ENCODE measurements at regions not wholly inside any gene's neighbourhood (a gene's known extent, or its start where the extent isn't known, plus 50 kb on each side); places are given as distances from the start of the nearest gene placed in this dataset.
"Not testable (repeated sequence)": the region's sequence is repeated elsewhere in the genome, so short reads cannot be mapped to it uniquely, and the experiment has no call there.

DNA sequence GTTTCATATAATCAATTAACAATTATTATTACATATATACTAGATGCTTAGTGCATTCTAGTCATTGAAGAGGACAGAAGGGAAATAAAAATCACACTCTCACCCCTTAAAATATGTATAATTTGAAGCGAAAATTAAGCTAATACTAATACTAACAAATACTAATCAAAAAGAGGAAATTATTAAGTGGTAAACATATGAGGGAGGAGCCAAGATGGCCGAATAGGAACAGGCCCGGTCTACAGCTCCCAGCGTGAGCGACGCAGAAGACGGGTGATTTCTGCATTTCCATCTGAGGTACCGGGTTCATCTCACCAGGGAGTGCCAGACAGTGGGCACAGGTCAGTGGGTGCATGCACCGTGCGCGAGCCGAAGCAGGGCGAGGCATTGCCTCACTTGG, 344.2 kb downstream of the RAP2B start:
- H3K9me3 ChIP-seq, H3K27me3 ChIP-seq, H3K4me3 ChIP-seq, DNase-seq, H3K36me3 ChIP-seq: not testable (repeated sequence)

DNA sequence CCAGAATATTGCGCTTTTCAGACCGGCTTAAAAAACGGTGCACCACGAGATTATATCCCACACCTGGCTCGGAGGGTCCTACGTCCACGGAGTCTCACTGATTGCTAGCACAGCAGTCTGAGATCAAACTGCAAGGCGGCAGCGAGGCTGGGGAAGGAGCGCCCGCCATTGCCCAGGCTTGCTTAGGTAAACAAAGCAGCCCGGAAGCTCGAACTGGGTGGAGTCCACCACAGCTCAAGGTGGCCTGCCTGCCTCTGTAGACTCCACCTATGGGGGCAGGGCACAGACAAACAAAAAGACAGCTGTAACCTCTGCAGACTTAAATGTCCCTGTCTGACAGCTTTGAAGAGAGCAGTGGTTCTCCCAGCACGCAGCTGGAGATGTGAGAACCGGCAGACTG, 344.7 kb downstream of the RAP2B start:
- not testable (repeated sequence) for H3K9me3 ChIP-seq, H3K36me3 ChIP-seq, H3K4me3 ChIP-seq, H3K27me3 ChIP-seq, DNase-seq

DNA sequence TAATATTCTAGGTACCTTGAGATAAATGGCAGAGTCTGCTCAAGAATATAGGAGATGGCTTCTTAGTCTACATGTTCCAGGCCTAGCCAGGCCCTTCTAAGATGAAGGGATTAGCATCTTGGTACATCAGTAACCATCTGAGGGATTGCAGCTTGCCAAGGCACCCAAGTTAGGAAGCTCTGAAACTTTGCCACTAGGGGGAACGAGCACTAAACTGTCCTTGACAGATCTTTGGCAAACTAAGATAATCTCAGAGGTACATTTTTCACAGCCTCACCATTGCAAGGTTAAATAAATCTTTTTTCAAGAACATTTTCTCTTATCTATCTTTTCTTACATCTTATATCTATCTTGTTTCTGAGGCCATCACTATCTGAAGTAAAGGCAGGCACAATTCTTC, 351.2 kb downstream of the RAP2B start:
- no peaks in the 10 kb centered on the region for H3K27me3 ChIP-seq
- no peak overlapping the region for H3K4me3 ChIP-seq
- H3K36me3 ChIP-seq: no peaks in the 10 kb centered on the region
- 0 out of 2 replicates have a peak, but pooled peaks cover 2% of the 10 kb centered on the region for H3K9me3 ChIP-seq
- no peak for DNase-seq

DNA sequence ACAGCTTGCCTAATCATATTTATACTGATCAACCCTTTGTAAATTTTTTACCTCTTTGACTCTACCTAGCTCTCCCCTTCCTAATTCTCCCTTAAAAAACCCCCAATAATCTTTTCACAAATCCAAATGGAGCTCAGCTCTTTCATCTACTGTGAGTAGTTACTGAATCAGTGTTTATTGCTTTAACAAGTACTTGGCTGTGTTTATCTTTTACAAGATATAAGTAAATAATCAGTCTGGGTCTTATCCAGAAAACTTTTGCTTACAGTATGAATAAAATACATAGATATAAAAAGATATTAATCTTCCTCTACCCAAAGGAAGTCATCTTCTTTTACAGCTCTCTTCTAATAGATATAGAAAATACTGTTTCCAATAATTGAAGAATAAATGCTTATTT, 366.4 kb downstream of the RAP2B start:
- H3K27me3 ChIP-seq: no peaks in the 10 kb centered on the region
- DNase-seq: no peak
- no peak overlapping the region for H3K4me3 ChIP-seq
- H3K36me3 ChIP-seq: no peaks in the 10 kb centered on the region
- 0 out of 2 replicates have a peak, but pooled peaks cover 2% of the 10 kb centered on the region for H3K9me3 ChIP-seq

DNA sequence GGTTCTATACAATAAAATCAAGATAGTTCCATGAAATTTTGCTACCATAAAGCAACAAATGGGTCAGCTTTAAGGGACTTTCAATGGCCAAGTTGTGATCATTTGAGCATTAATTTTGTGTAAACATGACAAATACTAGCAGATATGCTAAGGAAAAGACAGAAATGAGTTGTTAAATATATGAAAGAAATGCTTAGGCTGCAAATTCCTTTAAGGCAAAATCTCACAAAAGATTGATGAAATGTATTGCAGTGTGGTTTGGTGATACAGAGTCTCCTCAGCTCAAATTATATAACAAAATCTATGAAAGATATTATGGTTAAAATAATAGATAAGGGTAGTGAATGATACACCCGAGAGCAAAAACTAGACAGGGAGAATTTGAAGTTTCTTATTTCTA, 377.2 kb downstream of the RAP2B start:
- H3K9me3 ChIP-seq: no peaks in the 10 kb centered on the region
- H3K36me3 ChIP-seq: no peaks in the 10 kb centered on the region
- no peak overlapping the region for H3K4me3 ChIP-seq
- no peak for DNase-seq
- no peaks in the 10 kb centered on the region; the same call in 1 of the 2 replicates for H3K27me3 ChIP-seq

DNA sequence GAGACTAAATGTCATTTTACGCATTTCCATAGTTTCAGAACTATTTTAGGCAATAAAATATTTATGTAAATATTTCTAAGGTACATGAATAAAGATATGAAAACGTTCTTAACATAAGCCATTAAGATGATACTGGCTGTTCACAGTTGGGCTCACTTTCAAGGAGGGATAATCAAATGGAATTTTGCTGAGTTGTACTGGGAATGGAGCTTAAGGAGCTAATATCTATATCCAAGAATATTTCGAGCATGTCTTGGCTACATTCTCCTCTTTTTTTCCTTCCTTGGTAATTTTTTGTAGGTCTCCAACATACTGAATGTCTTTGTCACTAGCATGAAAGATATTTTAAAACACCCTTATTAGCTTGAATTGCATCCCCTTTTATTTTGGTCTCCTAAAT, 383.4 kb downstream of the RAP2B start:
- peaks cover 3% of the 10 kb centered on the region; the same call in 1 of the 2 replicates for H3K9me3 ChIP-seq
- no peaks in the 10 kb centered on the region for H3K36me3 ChIP-seq
- no peak for DNase-seq
- no peak overlapping the region for H3K4me3 ChIP-seq
- no peaks in the 10 kb centered on the region for H3K27me3 ChIP-seq

DNA sequence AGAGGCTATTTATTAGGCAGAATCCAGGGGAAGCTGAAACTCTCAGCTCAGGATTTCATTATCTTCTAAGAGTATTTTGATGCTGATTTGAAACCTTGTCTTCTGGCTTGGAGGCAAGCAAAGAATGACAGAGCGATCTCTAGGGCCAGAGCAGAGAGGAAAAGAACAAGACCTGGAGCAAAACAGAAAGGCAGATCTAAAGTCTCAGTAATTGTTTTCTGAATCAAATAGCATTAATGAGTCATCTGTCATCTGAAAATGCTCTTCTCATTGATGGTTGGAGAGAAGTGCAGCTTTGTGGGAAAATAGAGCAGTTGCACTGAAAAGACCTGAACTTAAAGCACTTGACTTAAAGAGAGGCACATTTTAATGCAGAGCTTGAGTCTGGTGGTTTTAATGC, 385.9 kb downstream of the RAP2B start:
- no peak for DNase-seq
- H3K4me3 ChIP-seq: no peak overlapping the region
- H3K9me3 ChIP-seq: peaks cover 3% of the 10 kb centered on the region; the same call in 1 of the 2 replicates
- no peaks in the 10 kb centered on the region for H3K36me3 ChIP-seq
- no peaks in the 10 kb centered on the region for H3K27me3 ChIP-seq

DNA sequence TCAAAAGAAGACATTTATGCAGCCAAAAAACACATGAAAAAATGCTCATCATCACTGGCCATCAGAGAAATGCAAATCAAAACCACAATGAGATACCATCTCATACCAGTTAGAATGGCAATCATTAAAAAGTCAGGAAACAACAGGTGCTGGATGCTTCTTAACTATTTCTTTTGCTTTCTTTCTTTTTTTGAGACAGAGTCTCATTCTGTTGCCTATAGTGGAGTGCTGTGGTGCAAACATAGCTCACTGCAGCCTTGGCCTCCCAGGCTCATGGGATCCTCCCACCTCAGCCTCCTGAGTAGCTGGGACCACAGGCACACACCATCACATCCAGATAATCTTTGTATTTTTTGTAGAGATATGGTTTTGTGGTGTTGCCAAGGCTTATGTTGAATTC, 387.7 kb downstream of the RAP2B start:
- not testable (repeated sequence) for H3K9me3 ChIP-seq, H3K4me3 ChIP-seq, H3K27me3 ChIP-seq, H3K36me3 ChIP-seq, DNase-seq

DNA sequence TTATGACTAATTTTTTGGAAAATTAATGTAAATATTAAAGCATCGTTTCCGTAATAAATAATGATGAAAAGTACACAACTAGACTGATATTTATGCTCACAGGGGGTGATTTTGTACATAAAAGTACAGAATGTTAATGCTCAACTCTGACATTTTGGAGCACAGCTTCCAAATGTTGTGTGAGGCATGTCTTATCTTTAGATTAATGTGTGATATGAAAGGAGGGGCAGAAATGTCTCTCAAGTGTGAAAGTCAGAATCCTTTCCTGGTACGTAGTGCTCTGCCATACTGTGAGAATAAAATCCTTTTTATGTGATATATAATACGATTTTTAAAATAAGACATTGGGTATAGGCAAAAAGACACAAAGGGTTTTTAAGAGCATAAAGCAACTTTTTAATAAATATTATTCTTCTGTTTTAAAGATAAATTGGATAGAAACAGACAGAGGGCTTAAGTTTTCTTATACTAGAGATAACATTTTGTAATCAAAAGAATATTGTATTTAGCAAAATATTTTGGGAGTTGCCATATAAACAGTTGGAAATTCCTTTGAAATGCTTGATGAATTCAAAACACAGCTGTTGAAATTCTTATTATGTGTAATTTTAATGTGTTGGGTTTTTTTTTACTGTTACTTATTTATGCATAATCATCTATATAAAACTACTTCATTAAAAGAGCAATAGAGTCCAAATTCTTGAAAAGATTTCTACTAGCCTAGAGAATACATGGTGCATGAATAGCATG, 389.7 kb downstream of the RAP2B start:
- DNase-seq: no peak
- no peak overlapping the region for H3K4me3 ChIP-seq

DNA sequence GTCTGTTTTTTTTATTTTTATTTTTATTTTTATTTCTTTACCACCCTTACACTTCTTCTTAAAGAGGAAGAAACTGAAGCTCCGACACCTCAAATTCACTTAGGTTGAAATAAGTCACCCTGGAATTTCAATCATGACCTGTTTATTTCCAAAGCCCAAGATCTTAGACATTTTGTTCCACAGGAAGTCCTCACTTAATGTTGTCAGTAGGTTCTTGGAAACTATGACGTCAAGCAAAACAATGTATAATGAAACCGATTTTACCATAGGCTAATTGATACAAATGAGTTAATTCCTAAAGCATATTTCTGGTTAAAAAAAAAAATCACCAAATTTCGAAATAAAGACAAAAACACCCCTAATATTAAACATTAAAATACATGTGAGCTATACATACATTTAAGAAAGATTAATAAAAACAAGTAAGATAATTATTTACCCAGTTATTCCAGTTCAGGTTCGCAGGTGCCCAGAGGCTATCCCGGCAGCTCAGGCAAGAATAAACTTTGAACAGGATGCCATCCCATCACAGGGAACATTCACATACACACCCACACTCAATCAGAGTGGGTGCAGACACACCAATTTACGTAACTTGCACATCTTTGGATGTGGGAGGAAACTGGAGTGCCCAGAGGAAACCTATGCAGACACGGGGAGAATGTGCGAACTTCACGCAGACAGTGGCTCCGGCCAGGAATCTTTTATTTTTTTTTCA, 391.0 kb downstream of the RAP2B start:
- no peaks in the 10 kb centered on the region for H3K9me3 ChIP-seq
- DNase-seq: no peak
- no peaks in the 10 kb centered on the region for H3K27me3 ChIP-seq
- H3K4me3 ChIP-seq: no peak overlapping the region
- H3K36me3 ChIP-seq: no peaks in the 10 kb centered on the region

More for the DNA sequence above, 389.7 kb downstream of the RAP2B start:
- Histone ChIP-seq H3K9me3 (no peaks in the 10 kb centered on the region), H3K36me3 (no peaks in the 10 kb centered on the region), H3K27me3 (no peaks in the 10 kb centered on the region)

DNA sequence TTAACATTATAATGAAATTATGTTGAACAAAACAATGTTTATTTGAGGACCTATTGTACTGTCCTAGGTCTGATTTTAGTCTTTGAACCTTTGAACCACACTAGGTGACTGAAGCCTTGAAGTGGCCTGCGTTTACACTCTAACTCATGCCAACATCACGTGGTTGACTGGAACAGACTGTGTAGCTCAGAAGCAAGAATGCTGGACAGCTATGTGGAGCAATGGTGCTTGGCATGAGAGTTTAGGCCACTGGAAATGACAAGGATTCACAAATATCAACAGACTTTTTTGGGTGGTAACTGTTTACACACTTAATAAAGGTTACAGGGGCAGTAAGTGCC, 391.5 kb downstream of the RAP2B start:
- H3K9me3 ChIP-seq: no peaks in the 10 kb centered on the region; the same call in 1 of the 2 replicates
- no peaks in the 10 kb centered on the region for H3K27me3 ChIP-seq
- H3K36me3 ChIP-seq: no peaks in the 10 kb centered on the region
- H3K4me3 ChIP-seq: no peak overlapping the region
- DNase-seq: no peak

DNA sequence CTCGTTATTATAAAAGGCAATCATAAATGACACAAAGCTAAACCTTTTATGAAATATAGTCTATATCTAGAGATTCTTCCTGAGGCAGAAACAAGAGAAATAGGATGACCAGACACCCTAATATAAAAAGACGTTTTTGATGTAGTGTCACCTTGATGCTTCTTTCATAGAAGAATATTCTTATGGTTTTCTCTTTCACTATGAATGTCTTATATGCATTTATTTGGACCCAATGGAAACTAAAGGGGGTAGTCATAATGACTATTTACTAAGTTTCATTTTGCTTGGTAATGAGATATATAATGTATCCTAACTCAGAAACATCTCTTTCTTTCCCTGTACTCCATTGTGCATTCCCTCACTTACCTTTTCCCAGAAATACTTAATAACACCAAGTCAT, 393.9 kb downstream of the RAP2B start:
- no peak for DNase-seq
- Histone ChIP-seq H3K36me3 (no peaks in the 10 kb centered on the region), H3K9me3 (peaks cover 4% of the 10 kb centered on the region)

DNA sequence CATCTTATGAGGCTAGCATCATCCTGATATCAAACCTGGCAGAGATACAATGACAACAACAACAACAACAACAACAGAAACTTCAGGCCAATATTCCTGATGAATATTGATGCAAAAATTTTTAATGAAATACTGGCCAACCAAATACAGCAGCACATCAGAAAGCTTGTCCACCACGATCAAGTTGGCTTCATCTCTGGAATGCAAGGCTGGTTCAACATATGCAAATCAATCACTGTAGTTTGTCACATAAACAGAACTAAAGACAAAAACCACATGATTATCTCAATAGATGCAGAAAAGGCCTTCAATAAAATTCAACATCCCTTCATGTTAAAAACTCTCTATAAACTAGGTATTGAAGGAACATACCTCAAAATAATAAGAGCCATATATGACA, 397.3 kb downstream of the RAP2B start:
- H3K9me3 ChIP-seq, DNase-seq: not testable (repeated sequence)

More for the DNA sequence above, 393.9 kb downstream of the RAP2B start:
- H3K4me3 ChIP-seq: no peak overlapping the region
- no peaks in the 10 kb centered on the region for H3K27me3 ChIP-seq

DNA sequence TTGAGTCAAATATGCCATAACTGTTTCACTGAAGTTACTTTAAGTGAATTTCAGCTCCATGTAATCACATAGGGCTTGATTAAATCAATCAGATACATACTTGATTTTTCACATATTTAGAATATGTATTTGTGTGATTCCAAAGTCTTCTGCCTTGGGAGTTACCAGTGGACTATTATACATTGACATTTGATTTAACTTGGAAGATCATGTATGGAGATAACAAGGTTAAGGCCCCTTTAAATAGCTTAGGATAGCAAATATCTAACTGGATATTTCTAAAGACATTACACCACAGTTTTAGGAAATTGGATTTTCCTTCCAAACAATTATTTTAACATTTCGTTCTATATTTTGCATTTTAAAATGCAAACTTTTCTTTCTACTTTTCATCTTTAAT, 405.0 kb downstream of the RAP2B start:
- Histone ChIP-seq H3K9me3 (peaks cover 7% of the 10 kb centered on the region; the same call in 1 of the 2 replicates), H3K27me3 (no peaks in the 10 kb centered on the region)

More for the DNA sequence above, 397.3 kb downstream of the RAP2B start:
- H3K4me3 ChIP-seq, H3K27me3 ChIP-seq, H3K36me3 ChIP-seq: not testable (repeated sequence)

DNA sequence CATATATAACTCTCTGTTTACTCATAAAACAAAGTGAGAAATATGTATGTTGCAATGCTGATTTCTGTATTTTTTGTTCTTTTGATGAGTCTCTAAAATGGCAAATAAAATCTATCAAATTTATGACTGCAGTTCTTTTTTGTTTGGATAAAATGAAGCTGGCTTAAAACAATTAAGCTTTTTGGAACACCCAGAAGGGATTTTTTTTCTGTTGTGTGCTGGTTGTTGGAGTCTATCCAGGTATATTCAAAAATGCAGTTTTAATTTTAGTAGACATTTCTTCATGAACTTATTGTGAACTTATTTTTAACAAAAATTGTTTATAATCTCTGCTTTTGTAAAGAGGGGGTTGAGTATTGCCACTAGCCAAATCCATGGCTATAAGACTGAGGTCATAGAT, 405.5 kb downstream of the RAP2B start:
- DNase-seq: no peak
- H3K9me3 ChIP-seq: peaks cover 7% of the 10 kb centered on the region; the same call in 1 of the 2 replicates
- no peaks in the 10 kb centered on the region for H3K27me3 ChIP-seq
- H3K36me3 ChIP-seq: no peaks in the 10 kb centered on the region
- H3K4me3 ChIP-seq: no peak overlapping the region

More for the DNA sequence above, 405.0 kb downstream of the RAP2B start:
- no peak for DNase-seq
- H3K4me3 ChIP-seq: no peak overlapping the region
- no peaks in the 10 kb centered on the region for H3K36me3 ChIP-seq

DNA sequence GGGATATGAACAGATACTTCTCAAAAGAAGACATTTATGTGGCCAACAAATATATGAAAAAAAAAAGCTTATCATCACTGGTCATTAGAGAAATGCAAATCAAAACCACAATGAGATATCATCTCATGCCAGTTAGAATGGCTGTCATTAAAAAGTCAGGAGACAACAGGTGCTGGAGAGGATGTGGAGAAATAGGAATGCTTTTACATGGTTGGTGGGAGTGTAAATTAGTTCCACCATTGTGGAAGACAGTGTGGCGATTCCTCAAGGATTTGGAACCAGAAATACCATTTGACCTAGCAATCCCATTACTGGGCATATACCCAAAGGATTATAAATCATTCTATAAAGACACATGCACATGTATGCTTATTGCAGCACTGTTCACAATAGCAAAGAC, 408.5 kb downstream of the RAP2B start:
- H3K4me3 ChIP-seq, H3K9me3 ChIP-seq, DNase-seq, H3K36me3 ChIP-seq, H3K27me3 ChIP-seq: not testable (repeated sequence)

DNA sequence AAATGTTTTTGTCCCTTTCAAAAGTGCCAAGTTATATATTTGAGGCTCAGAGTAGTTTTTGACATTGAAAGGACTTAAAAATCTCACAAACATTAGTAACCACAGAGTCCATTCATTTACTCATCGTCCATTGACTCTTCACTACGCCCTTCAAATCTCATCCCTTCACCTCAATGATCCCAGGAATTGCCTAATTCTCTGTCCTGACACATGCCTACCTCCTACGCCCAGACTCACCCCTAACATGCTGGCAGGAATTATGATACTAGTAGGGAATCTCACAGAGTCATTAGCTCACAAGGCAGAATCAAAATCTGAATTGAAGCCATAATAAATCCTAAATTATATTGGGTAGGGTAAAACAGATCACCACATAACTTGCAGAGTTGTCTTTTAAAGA, 410.1 kb downstream of the RAP2B start:
- Histone ChIP-seq H3K4me3 (no peak overlapping the region), H3K36me3 (no peaks in the 10 kb centered on the region), H3K9me3 (peaks cover 4% of the 10 kb centered on the region; the same call in 1 of the 2 replicates), H3K27me3 (no peaks in the 10 kb centered on the region)
- no peak for DNase-seq

DNA sequence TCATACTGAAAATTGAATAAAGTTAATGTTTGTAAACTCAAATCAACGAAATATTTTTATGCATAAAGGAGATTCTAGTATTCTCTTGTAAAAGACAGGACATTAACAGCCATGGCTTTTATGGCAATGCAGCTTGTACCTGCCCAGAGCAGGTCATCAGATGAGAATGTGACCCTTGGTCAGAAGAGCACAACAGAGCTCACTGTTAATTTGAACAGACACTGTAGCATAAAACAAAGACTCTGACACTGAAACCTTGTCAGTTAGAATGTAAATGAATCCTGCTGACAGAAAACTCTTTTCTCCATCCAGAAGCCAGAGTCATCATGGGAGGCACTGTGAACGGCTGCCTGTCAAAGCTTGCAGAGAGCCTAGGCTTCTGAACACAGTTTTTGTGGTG, 410.6 kb downstream of the RAP2B start:
- no peak for DNase-seq
- Histone ChIP-seq H3K4me3 (no peak overlapping the region), H3K9me3 (peaks cover 4% of the 10 kb centered on the region; the same call in 1 of the 2 replicates), H3K36me3 (no peaks in the 10 kb centered on the region), H3K27me3 (no peaks in the 10 kb centered on the region)

Measured in MG63 (cell line).